ENCODE measurements at regions not wholly inside any gene's neighbourhood (a gene's known extent, or its start where the extent isn't known, plus 50 kb on each side); places are given as distances from the start of the nearest gene placed in this dataset.

- TF ChIP-seq CTBP1 (IDR thresholded peaks at IDR 0.05; ENCODE audit: borderline replicate concordance) (no peak), BHLHE40 (IDR thresholded peaks at IDR 0.05; ENCODE audit: borderline replicate concordance) (no peak), NFRKB (IDR thresholded peaks at IDR 0.05) (no peak)
Measured at GRCh38 chrX:42289492-42290385, 366.4 kb upstream of the CASK start.

All from HEK293T (cell line).